ENCODE measurements at regions not wholly inside any gene's neighbourhood (a gene's known extent, or its start where the extent isn't known, plus 50 kb on each side); places are given as distances from the start of the nearest gene placed in this dataset.
"Not testable (repeated sequence)": the region's sequence is repeated elsewhere in the genome, so short reads cannot be mapped to it uniquely, and the experiment has no call there.

GRCh38 chr7:145462463-145462862 is 626.6 kb upstream of the TPK1 start:
- no peaks in the 10 kb centered on the region for H3K4me1 Mint-ChIP-seq (ENCODE audit: low read depth)
- intact Hi-C loops (cut with micrococcal nuclease), result no loop called here
- H3K9me3 Mint-ChIP-seq, result peaks cover 3% of the 10 kb centered on the region
- no peak overlapping the region for H3K4me3 Mint-ChIP-seq
- CTCF ChIA-PET, result interaction anchor here (0.7 kb wide), 1 partner anchor 96 kb away, joined by 3 read pairs; no protein-coding TSS in a partner anchor
- DNase-seq, result no peak
- no peaks in the 10 kb centered on the region for H3K27me3 Mint-ChIP-seq (ENCODE audit: low read depth)
- H3K36me3 Mint-ChIP-seq (ENCODE audit: low read depth), result no peaks in the 10 kb centered on the region
- no peak overlapping the region for H3K27ac Mint-ChIP-seq

GRCh38 chr7:145434811-145435210 is 599.0 kb upstream of the TPK1 start:
- Mint-ChIP-seq H3K9me3 (peaks cover 5% of the 10 kb centered on the region), H3K36me3 (ENCODE audit: low read depth) (no peaks in the 10 kb centered on the region), H3K27ac (no peak overlapping the region), H3K27me3 (ENCODE audit: low read depth) (no peaks in the 10 kb centered on the region), H3K4me3 (no peak overlapping the region), H3K4me1 (ENCODE audit: low read depth) (no peaks in the 10 kb centered on the region)
- DNase-seq, result no peak
- CTCF ChIA-PET, result no interaction called here
- intact Hi-C loops (cut with micrococcal nuclease), result no loop called here

- Mint-ChIP-seq H3K4me3 (no peak overlapping the region), H3K36me3 (ENCODE audit: low read depth) (no peaks in the 10 kb centered on the region), H3K27me3 (ENCODE audit: low read depth) (no peaks in the 10 kb centered on the region), H3K4me1 (ENCODE audit: low read depth) (no peaks in the 10 kb centered on the region), H3K9me3 (peaks cover 10% of the 10 kb centered on the region), H3K27ac (no peak overlapping the region)
- no peak for DNase-seq
- intact Hi-C loops (cut with micrococcal nuclease), result no loop called here
- CTCF ChIA-PET, result interaction anchor here (0.6 to 1.6 kb wide), 2 partner anchors 20 to 1150 kb away, joined by 3 read pairs; no protein-coding TSS in a partner anchor
Measured at GRCh38 chr7:145431834-145432233, 596.0 kb upstream of the TPK1 start.

- H3K9me3 Mint-ChIP-seq; DNase-seq; H3K4me3 Mint-ChIP-seq; H3K4me1 Mint-ChIP-seq (ENCODE audit: low read depth); intact Hi-C loops (cut with micrococcal nuclease); H3K27me3 Mint-ChIP-seq (ENCODE audit: low read depth); CTCF ChIA-PET; H3K36me3 Mint-ChIP-seq (ENCODE audit: low read depth); H3K27ac Mint-ChIP-seq: not testable (repeated sequence)
Measured at GRCh38 chr7:145418481-145418880, 582.6 kb upstream of the TPK1 start.

GRCh38 chr7:145411066-145411465 is 575.2 kb upstream of the TPK1 start:
- H3K27ac Mint-ChIP-seq, result no peak overlapping the region
- no peaks in the 10 kb centered on the region for H3K27me3 Mint-ChIP-seq (ENCODE audit: low read depth)
- peaks cover 3% of the 10 kb centered on the region for H3K9me3 Mint-ChIP-seq
- no peak for DNase-seq
- CTCF ChIA-PET, result no interaction called here
- intact Hi-C loops (cut with micrococcal nuclease), result no loop called here
- H3K4me3 Mint-ChIP-seq, result no peak overlapping the region
- H3K36me3 Mint-ChIP-seq (ENCODE audit: low read depth), result no peaks in the 10 kb centered on the region
- no peaks in the 10 kb centered on the region for H3K4me1 Mint-ChIP-seq (ENCODE audit: low read depth)

GRCh38 chr7:145398758-145399157 is 562.9 kb upstream of the TPK1 start:
- no peak for DNase-seq
- H3K27me3 Mint-ChIP-seq (ENCODE audit: low read depth), result no peaks in the 10 kb centered on the region
- CTCF ChIA-PET, result no interaction called here
- intact Hi-C loops (cut with micrococcal nuclease), result no loop called here
- no peaks in the 10 kb centered on the region for H3K4me1 Mint-ChIP-seq (ENCODE audit: low read depth)
- H3K36me3 Mint-ChIP-seq (ENCODE audit: low read depth), result no peaks in the 10 kb centered on the region
- H3K9me3 Mint-ChIP-seq, result peaks cover 5% of the 10 kb centered on the region
- no peak overlapping the region for H3K4me3 Mint-ChIP-seq
- H3K27ac Mint-ChIP-seq, result no peak overlapping the region

GRCh38 chr7:145394126-145394525 is 558.3 kb upstream of the TPK1 start:
- Mint-ChIP-seq H3K9me3 (no peaks in the 10 kb centered on the region), H3K27me3 (ENCODE audit: low read depth) (no peaks in the 10 kb centered on the region), H3K27ac (no peak overlapping the region), H3K4me1 (ENCODE audit: low read depth) (no peaks in the 10 kb centered on the region), H3K36me3 (ENCODE audit: low read depth) (no peaks in the 10 kb centered on the region), H3K4me3 (no peak overlapping the region)
- intact Hi-C loops (cut with micrococcal nuclease), result no loop called here
- CTCF ChIA-PET, result no interaction called here
- DNase-seq, result no peak

- H3K36me3 Mint-ChIP-seq (ENCODE audit: low read depth), result no peaks in the 10 kb centered on the region
- peaks cover 22% of the 10 kb centered on the region for H3K9me3 Mint-ChIP-seq
- no peak overlapping the region for H3K4me3 Mint-ChIP-seq
- CTCF ChIA-PET, result no interaction called here
- H3K27ac Mint-ChIP-seq, result no peak overlapping the region
- DNase-seq, result no peak
- intact Hi-C loops (cut with micrococcal nuclease), result no loop called here
- no peaks in the 10 kb centered on the region for H3K4me1 Mint-ChIP-seq (ENCODE audit: low read depth)
- no peaks in the 10 kb centered on the region for H3K27me3 Mint-ChIP-seq (ENCODE audit: low read depth)
Measured at GRCh38 chr7:145382762-145383161, 546.9 kb upstream of the TPK1 start.

GRCh38 chr7:145378197-145378596 is 542.3 kb upstream of the TPK1 start:
- Mint-ChIP-seq H3K9me3 (peaks cover 3% of the 10 kb centered on the region), H3K27me3 (ENCODE audit: low read depth) (no peaks in the 10 kb centered on the region), H3K27ac (no peak overlapping the region), H3K4me3 (no peak overlapping the region), H3K4me1 (ENCODE audit: low read depth) (no peaks in the 10 kb centered on the region), H3K36me3 (ENCODE audit: low read depth) (no peaks in the 10 kb centered on the region)
- CTCF ChIA-PET, result no interaction called here
- no peak for DNase-seq
- intact Hi-C loops (cut with micrococcal nuclease), result no loop called here

- CTCF ChIA-PET, result no interaction called here
- no peak overlapping the region for H3K27ac Mint-ChIP-seq
- peaks cover 6% of the 10 kb centered on the region for H3K9me3 Mint-ChIP-seq
- no peaks in the 10 kb centered on the region for H3K27me3 Mint-ChIP-seq (ENCODE audit: low read depth)
- no peak for DNase-seq
- no peaks in the 10 kb centered on the region for H3K36me3 Mint-ChIP-seq (ENCODE audit: low read depth)
- H3K4me3 Mint-ChIP-seq, result no peak overlapping the region
- H3K4me1 Mint-ChIP-seq (ENCODE audit: low read depth), result no peaks in the 10 kb centered on the region
- intact Hi-C loops (cut with micrococcal nuclease), result no loop called here
Measured at GRCh38 chr7:145360511-145361100, 524.8 kb upstream of the TPK1 start.

GRCh38 chr7:145350334-145350733 is 514.5 kb upstream of the TPK1 start:
- H3K27me3 Mint-ChIP-seq (ENCODE audit: low read depth), result no peaks in the 10 kb centered on the region
- H3K4me3 Mint-ChIP-seq, result no peak overlapping the region
- intact Hi-C loops (cut with micrococcal nuclease), result no loop called here
- peaks cover 5% of the 10 kb centered on the region for H3K9me3 Mint-ChIP-seq
- CTCF ChIA-PET, result no interaction called here
- DNase-seq, result no peak
- no peaks in the 10 kb centered on the region for H3K4me1 Mint-ChIP-seq (ENCODE audit: low read depth)
- H3K27ac Mint-ChIP-seq, result no peak overlapping the region
- H3K36me3 Mint-ChIP-seq (ENCODE audit: low read depth), result no peaks in the 10 kb centered on the region

- CTCF ChIA-PET; intact Hi-C loops (cut with micrococcal nuclease); H3K27me3 Mint-ChIP-seq (ENCODE audit: low read depth); DNase-seq; H3K36me3 Mint-ChIP-seq (ENCODE audit: low read depth); H3K4me3 Mint-ChIP-seq; H3K9me3 Mint-ChIP-seq; H3K27ac Mint-ChIP-seq; H3K4me1 Mint-ChIP-seq (ENCODE audit: low read depth): not testable (repeated sequence)
Measured at GRCh38 chr7:145349452-145349851, 513.6 kb upstream of the TPK1 start.

GRCh38 chr7:145347271-145347670 is 511.4 kb upstream of the TPK1 start:
- no peaks in the 10 kb centered on the region for H3K36me3 Mint-ChIP-seq (ENCODE audit: low read depth)
- H3K4me3 Mint-ChIP-seq, result no peak overlapping the region
- H3K9me3 Mint-ChIP-seq, result peaks cover 5% of the 10 kb centered on the region
- no peak for DNase-seq
- no peaks in the 10 kb centered on the region for H3K27me3 Mint-ChIP-seq (ENCODE audit: low read depth)
- no peak overlapping the region for H3K27ac Mint-ChIP-seq
- no peaks in the 10 kb centered on the region for H3K4me1 Mint-ChIP-seq (ENCODE audit: low read depth)
- CTCF ChIA-PET, result no interaction called here
- intact Hi-C loops (cut with micrococcal nuclease), result no loop called here

- Mint-ChIP-seq H3K4me1 (ENCODE audit: low read depth) (no peaks in the 10 kb centered on the region), H3K9me3 (peaks cover 9% of the 10 kb centered on the region), H3K4me3 (no peak overlapping the region), H3K36me3 (ENCODE audit: low read depth) (no peaks in the 10 kb centered on the region), H3K27me3 (ENCODE audit: low read depth) (no peaks in the 10 kb centered on the region), H3K27ac (no peak overlapping the region)
- DNase-seq, result no peak
- CTCF ChIA-PET, result no interaction called here
- intact Hi-C loops (cut with micrococcal nuclease), result no loop called here
Measured at GRCh38 chr7:145339319-145339718, 503.5 kb upstream of the TPK1 start.
